ENCODE measurements at regions not wholly inside any gene's neighbourhood (a gene's known extent, or its start where the extent isn't known, plus 50 kb on each side); places are given as distances from the start of the nearest gene placed in this dataset.
"Not testable (repeated sequence)": the region's sequence is repeated elsewhere in the genome, so short reads cannot be mapped to it uniquely, and the experiment has no call there.

GRCh38 chr7:20083781-20084180, 133.4 kb downstream of the MACC1 start:
- H3K36me3 ChIP-seq (ENCODE audit: low read depth), result no peaks in the 10 kb centered on the region
- ATAC-seq (ENCODE audit: low read depth) (peak; percentile 85), DNase-seq (ENCODE audit: low spot score) (no peak)
- no peak overlapping the region for H3K27ac ChIP-seq (ENCODE audit: poor library complexity, severe bottlenecking)
- TF ChIP-seq CTCF (IDR thresholded peaks at IDR 0.05; ENCODE audit: poor library complexity, severe bottlenecking), result no peak
- H3K27me3 ChIP-seq (ENCODE audit: insufficient read depth, poor library complexity, severe bottlenecking), result no peaks in the 10 kb centered on the region
- no peaks in the 10 kb centered on the region for H3K9me3 ChIP-seq (ENCODE audit: severe bottlenecking)
- H3K4me3 ChIP-seq (ENCODE audit: severe bottlenecking), result no peak overlapping the region
- H3K4me1 ChIP-seq (ENCODE audit: insufficient read depth, poor library complexity, severe bottlenecking), result peaks cover 4% of the 10 kb centered on the region

- H3K4me1 ChIP-seq (ENCODE audit: insufficient read depth, poor library complexity, severe bottlenecking), result peaks cover 4% of the 10 kb centered on the region
- H3K9me3 ChIP-seq (ENCODE audit: severe bottlenecking), result no peaks in the 10 kb centered on the region
- TF ChIP-seq CTCF (IDR thresholded peaks at IDR 0.05; ENCODE audit: poor library complexity, severe bottlenecking), result no peak
- H3K36me3 ChIP-seq (ENCODE audit: low read depth), result no peaks in the 10 kb centered on the region
- ATAC-seq (ENCODE audit: low read depth), result no peak
- DNase-seq (ENCODE audit: low spot score), result no peak
- no peaks in the 10 kb centered on the region for H3K27me3 ChIP-seq (ENCODE audit: insufficient read depth, poor library complexity, severe bottlenecking)
- no peak overlapping the region for H3K27ac ChIP-seq (ENCODE audit: poor library complexity, severe bottlenecking)
- H3K4me3 ChIP-seq (ENCODE audit: severe bottlenecking), result no peak overlapping the region
Observed at GRCh38 chr7:20079080-20079479, 138.1 kb downstream of the MACC1 start.

- H3K4me1 ChIP-seq (ENCODE audit: insufficient read depth, poor library complexity, severe bottlenecking), result no peaks in the 10 kb centered on the region
- no peaks in the 10 kb centered on the region for H3K36me3 ChIP-seq (ENCODE audit: low read depth)
- no peak for TF ChIP-seq CTCF (IDR thresholded peaks at IDR 0.05; ENCODE audit: poor library complexity, severe bottlenecking)
- no peak overlapping the region for H3K4me3 ChIP-seq (ENCODE audit: severe bottlenecking)
- H3K9me3 ChIP-seq (ENCODE audit: severe bottlenecking), result no peaks in the 10 kb centered on the region
- H3K27ac ChIP-seq (ENCODE audit: poor library complexity, severe bottlenecking), result no peak overlapping the region
- no peaks in the 10 kb centered on the region for H3K27me3 ChIP-seq (ENCODE audit: insufficient read depth, poor library complexity, severe bottlenecking)
- no peak for ATAC-seq (ENCODE audit: low read depth)
- DNase-seq (ENCODE audit: low spot score), result no peak
Observed at GRCh38 chr7:20076835-20077234, 140.3 kb downstream of the MACC1 start.

- ATAC-seq (ENCODE audit: low read depth), result no peak
- no peak for TF ChIP-seq CTCF (IDR thresholded peaks at IDR 0.05; ENCODE audit: poor library complexity, severe bottlenecking)
- Histone ChIP-seq H3K9me3 (ENCODE audit: severe bottlenecking) (no peaks in the 10 kb centered on the region), H3K4me1 (ENCODE audit: insufficient read depth, poor library complexity, severe bottlenecking) (no peaks in the 10 kb centered on the region), H3K36me3 (ENCODE audit: low read depth) (no peaks in the 10 kb centered on the region), H3K27ac (ENCODE audit: poor library complexity, severe bottlenecking) (no peak overlapping the region), H3K27me3 (ENCODE audit: insufficient read depth, poor library complexity, severe bottlenecking) (no peaks in the 10 kb centered on the region), H3K4me3 (ENCODE audit: severe bottlenecking) (no peak overlapping the region)
- DNase-seq (ENCODE audit: low spot score), result no peak
Observed at GRCh38 chr7:20075992-20076820, 141.0 kb downstream of the MACC1 start.

GRCh38 chr7:20075440-20075839, 141.7 kb downstream of the MACC1 start:
- ATAC-seq (ENCODE audit: low read depth), result no peak
- Histone ChIP-seq H3K9me3 (ENCODE audit: severe bottlenecking) (no peaks in the 10 kb centered on the region), H3K27me3 (ENCODE audit: insufficient read depth, poor library complexity, severe bottlenecking) (no peaks in the 10 kb centered on the region), H3K36me3 (ENCODE audit: low read depth) (no peaks in the 10 kb centered on the region), H3K27ac (ENCODE audit: poor library complexity, severe bottlenecking) (no peak overlapping the region), H3K4me1 (ENCODE audit: insufficient read depth, poor library complexity, severe bottlenecking) (no peaks in the 10 kb centered on the region), H3K4me3 (ENCODE audit: severe bottlenecking) (no peak overlapping the region)
- TF ChIP-seq CTCF (IDR thresholded peaks at IDR 0.05; ENCODE audit: poor library complexity, severe bottlenecking), result no peak
- no peak for DNase-seq (ENCODE audit: low spot score)

GRCh38 chr7:20068004-20068403, 149.2 kb downstream of the MACC1 start:
- not testable (repeated sequence) for H3K27me3 ChIP-seq (ENCODE audit: insufficient read depth, poor library complexity, severe bottlenecking); H3K4me1 ChIP-seq (ENCODE audit: insufficient read depth, poor library complexity, severe bottlenecking); H3K27ac ChIP-seq (ENCODE audit: poor library complexity, severe bottlenecking); H3K9me3 ChIP-seq (ENCODE audit: severe bottlenecking); DNase-seq (ENCODE audit: low spot score); H3K36me3 ChIP-seq (ENCODE audit: low read depth); H3K4me3 ChIP-seq (ENCODE audit: severe bottlenecking); ATAC-seq (ENCODE audit: low read depth)

All from RWPE2 (cell line).